HUES6 (cell line): ENCODE measurements at regions not wholly inside any gene's neighbourhood (a gene's known extent, or its start where the extent isn't known, plus 50 kb on each side); places are given as distances from the start of the nearest gene placed in this dataset.

Experiments used
- H3K27ac ChIP-seq: 2 replicates; pipeline ENCODE4 v1.7.0; 2013; ENCODE audit warnings: low read depth, mild to moderate bottlenecking, low read length, inconsistent platforms
- H3K27me3 ChIP-seq: 2 replicates; pipeline ENCODE4 v1.6.1; 2013; ENCODE audit warnings: low read length; ENCODE audit not compliant: control insufficient read depth, insufficient read depth
- H3K36me3 ChIP-seq: 2 replicates; pipeline ENCODE4 v1.6.1; 2013; ENCODE audit warnings: low read length; ENCODE audit not compliant: control insufficient read depth, insufficient read depth
- H3K4me1 ChIP-seq: 2 replicates; pipeline ENCODE4 v1.6.1; 2013; ENCODE audit warnings: low read length; ENCODE audit not compliant: control insufficient read depth, insufficient read depth
- H3K4me3 ChIP-seq: 2 replicates; pipeline ENCODE4 v1.5.1; 2013; ENCODE audit warnings: low read depth, low read length
- H3K9ac ChIP-seq: one replicate; pipeline ENCODE4 v1.6.1; 2013; ENCODE audit warnings: mild to moderate bottlenecking, low read length
- H3K9me3 ChIP-seq: 2 replicates; pipeline ENCODE4 v1.6.1; 2013; ENCODE audit warnings: low read depth, low read length; ENCODE audit not compliant: control insufficient read depth, insufficient read depth

DNA sequence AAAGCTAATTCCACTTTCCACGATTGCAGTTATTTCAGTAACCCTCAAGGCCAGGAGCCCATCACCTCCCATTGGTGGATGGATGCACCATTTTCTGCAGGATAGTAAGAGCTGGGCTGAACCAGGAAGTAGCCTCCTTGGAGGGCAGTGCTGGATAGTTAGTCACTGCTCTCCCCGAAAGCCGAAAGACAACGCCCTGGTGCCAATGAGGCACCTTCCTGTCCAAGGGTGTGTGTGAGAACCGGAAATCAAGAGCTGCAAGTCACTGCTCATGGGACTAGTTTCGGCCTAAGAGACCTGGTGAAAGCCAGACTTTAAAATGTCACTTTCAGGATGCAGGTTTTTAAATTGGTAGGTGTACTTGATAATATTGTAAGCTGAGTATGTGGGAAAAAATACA, 203.8 kb upstream of the HS3ST1 start:
- H3K27me3 ChIP-seq = no peaks in the 10 kb centered on the region
- H3K4me1 ChIP-seq = peaks cover 9% of the 10 kb centered on the region; the same call in 1 of the 2 replicates
- H3K27ac ChIP-seq = no peak overlapping the region
- no peaks in the 10 kb centered on the region; the same call in 1 of the 2 replicates for H3K9me3 ChIP-seq
- no peak overlapping the region for H3K9ac ChIP-seq
- no peak overlapping the region for H3K4me3 ChIP-seq
- no peaks in the 10 kb centered on the region for H3K36me3 ChIP-seq

DNA sequence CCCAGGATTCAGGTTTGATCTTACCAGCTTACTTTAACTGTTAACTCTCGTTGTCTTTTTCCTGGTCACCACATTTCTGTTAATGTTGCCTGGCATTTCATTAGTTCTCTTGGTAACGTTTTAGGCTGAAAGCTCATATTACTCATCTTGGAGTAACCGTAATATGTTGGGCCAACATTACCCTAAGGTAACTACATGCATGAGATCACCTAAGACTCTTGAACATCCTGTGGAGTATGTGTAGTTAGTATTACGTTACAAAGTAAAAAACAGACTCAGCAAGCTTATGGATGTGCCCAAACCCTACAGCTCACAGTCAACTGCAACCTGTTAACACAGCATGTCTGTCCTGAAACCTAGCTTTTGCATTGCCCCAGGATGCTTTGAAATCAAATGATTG, 203.3 kb upstream of the HS3ST1 start:
- Histone ChIP-seq H3K27ac (no peak overlapping the region), H3K9me3 (peaks cover 2% of the 10 kb centered on the region; the same call in 1 of the 2 replicates)

DNA sequence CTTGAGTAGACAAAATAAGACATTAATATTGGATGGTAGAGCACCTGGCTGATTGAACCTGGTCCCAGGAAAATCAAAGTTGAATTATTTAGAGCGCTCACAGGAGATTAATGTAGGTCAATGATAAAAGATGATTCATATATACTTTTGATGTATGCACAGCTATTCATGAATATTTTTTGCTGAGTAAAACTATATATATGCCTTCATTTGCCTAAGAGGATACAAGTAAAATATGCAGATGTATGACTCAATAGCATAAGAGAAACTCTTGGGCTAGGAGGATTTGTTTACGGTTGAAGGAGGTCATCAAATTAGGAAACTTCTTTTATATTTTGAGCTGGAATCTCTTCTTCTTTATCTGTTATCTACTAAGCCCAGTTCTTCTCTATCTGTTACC, 202.7 kb upstream of the HS3ST1 start:
- Histone ChIP-seq H3K4me1 (peaks cover 9% of the 10 kb centered on the region; the same call in 1 of the 2 replicates), H3K9ac (no peak overlapping the region), H3K27ac (no peak overlapping the region)

More for the DNA sequence above, 203.3 kb upstream of the HS3ST1 start:
- H3K27me3 ChIP-seq = no peaks in the 10 kb centered on the region
- no peak overlapping the region for H3K9ac ChIP-seq
- no peaks in the 10 kb centered on the region for H3K36me3 ChIP-seq
- H3K4me3 ChIP-seq = no peak overlapping the region
- H3K4me1 ChIP-seq = peaks cover 9% of the 10 kb centered on the region; the same call in 1 of the 2 replicates

DNA sequence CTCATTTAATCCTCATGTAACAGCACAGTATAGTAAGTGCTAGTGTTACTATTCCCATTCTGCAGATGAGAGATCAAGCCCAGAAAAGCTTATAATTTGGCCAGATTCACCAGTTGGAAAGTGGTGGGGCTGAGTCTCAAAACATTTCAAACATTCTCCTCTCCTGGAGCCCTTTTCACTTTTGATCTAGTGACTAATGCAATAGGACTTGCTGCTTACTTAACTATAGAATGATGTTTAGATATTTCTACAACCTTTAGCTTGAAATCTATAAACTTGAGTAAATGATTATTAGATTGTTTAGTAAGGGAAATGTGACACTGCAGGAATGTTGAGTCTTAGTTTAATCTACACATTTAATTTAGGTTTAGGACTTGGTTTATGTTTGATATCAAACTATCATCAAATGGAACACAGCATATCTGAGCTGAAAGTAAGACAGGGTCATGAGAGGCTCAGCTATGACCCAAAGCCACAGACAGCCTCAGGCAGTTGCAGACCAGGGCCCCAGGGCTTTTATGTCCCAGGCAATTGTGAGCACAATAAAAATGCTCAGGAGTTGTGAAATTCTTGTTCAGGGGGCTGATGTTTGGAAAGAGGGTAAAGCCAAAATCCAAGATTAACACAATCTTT, 199.5 kb upstream of the HS3ST1 start:
- no peaks in the 10 kb centered on the region for H3K36me3 ChIP-seq
- H3K27ac ChIP-seq = no peak overlapping the region
- no peak overlapping the region for H3K9ac ChIP-seq
- H3K9me3 ChIP-seq = peaks cover 4% of the 10 kb centered on the region; the same call in 1 of the 2 replicates
- no peaks in the 10 kb centered on the region for H3K27me3 ChIP-seq
- no peak overlapping the region for H3K4me3 ChIP-seq
- H3K4me1 ChIP-seq = peaks cover 3% of the 10 kb centered on the region; the same call in 1 of the 2 replicates

More for the DNA sequence above, 202.7 kb upstream of the HS3ST1 start:
- Histone ChIP-seq H3K4me3 (no peak overlapping the region), H3K9me3 (peaks cover 4% of the 10 kb centered on the region; the same call in 1 of the 2 replicates), H3K36me3 (no peaks in the 10 kb centered on the region), H3K27me3 (no peaks in the 10 kb centered on the region)

DNA sequence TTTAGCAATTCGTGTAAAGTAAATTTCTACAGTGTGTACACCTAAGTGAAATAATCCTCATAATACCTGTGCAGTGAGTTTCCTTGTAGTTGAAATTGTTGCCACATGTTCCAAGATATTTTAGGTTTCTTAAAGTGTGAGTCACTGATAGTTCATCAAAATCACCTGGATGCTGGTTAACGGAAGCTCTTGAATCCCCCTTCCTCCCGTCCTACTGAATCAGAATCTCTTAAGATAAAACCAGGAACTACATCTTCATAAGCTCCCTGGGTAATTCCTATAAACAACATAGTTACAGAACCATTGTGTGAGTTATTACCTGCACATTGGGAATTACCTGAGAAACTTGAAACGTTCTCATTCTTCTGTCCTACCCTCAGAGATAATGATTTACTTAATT, 197.4 kb upstream of the HS3ST1 start:
- Histone ChIP-seq H3K4me1 (peaks cover 3% of the 10 kb centered on the region; the same call in 1 of the 2 replicates), H3K9me3 (peaks cover 4% of the 10 kb centered on the region; the same call in 1 of the 2 replicates), H3K9ac (no peak overlapping the region), H3K36me3 (no peaks in the 10 kb centered on the region), H3K27ac (no peak overlapping the region), H3K4me3 (no peak overlapping the region), H3K27me3 (no peaks in the 10 kb centered on the region)

DNA sequence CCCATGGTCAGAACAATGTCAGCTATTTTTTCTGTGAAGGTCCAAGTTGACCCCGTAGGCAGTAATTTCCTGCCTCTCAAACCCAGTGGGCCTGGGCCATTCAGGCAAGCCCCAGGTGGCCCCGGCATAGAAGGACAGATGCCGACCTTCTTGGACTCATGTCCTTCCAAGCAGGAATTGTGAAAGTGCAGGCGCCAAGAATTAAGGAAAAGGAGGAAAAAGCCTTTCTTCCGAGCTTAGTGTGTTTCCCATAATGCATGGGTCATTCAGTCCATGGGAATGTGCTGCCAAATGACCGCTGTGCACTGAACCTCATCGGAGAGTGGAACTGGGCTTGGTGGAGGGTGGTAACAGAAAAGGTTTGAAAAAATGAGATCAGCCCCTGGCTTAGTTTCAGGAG, 196.5 kb upstream of the HS3ST1 start:
- H3K27me3 ChIP-seq = no peaks in the 10 kb centered on the region
- peaks cover 4% of the 10 kb centered on the region; the same call in 1 of the 2 replicates for H3K9me3 ChIP-seq
- peaks cover 3% of the 10 kb centered on the region; the same call in 1 of the 2 replicates for H3K4me1 ChIP-seq
- H3K9ac ChIP-seq = no peak overlapping the region
- H3K4me3 ChIP-seq = no peak overlapping the region
- H3K27ac ChIP-seq = no peak overlapping the region
- no peaks in the 10 kb centered on the region for H3K36me3 ChIP-seq

DNA sequence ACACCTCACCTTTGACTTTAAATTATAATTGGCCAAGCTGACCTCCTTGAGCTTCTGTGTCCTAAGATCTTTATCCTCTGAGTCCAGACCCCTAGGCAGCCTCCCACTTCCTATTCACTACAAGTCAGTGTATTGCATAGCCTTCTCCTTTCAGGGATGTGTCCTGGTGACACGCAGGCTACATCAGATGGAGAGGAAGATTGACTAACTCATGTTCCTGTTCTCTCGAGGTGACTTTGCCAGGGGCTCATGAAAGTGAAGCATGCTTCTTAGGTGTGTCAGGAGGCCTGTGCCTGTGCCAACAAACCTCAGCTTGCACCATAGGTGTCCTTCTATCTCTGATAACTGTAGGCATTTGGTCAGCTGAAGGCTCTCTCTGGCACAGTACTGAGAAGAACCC, 195.7 kb upstream of the HS3ST1 start:
- Histone ChIP-seq H3K4me1 (peaks cover 3% of the 10 kb centered on the region; the same call in 1 of the 2 replicates), H3K27me3 (no peaks in the 10 kb centered on the region), H3K9me3 (peaks cover 4% of the 10 kb centered on the region; the same call in 1 of the 2 replicates), H3K4me3 (no peak overlapping the region), H3K9ac (no peak overlapping the region), H3K27ac (no peak overlapping the region), H3K36me3 (no peaks in the 10 kb centered on the region)

DNA sequence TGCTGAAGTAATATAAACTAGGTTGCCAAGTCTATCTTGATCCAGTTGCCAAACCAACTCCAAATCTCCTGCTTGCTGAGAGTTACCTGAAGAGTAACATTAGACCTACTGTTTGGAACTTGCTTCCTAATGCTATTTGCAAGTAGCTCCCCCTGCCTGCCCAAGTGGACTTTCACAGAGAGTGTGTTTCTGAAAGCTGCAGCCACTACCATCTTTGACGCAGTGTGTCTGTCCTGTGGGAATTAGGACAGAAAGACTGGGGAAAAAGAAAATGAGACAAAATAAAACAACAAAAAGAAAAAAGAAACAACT, 195.0 kb upstream of the HS3ST1 start:
- Histone ChIP-seq H3K27ac (no peak overlapping the region), H3K27me3 (no peaks in the 10 kb centered on the region), H3K36me3 (no peaks in the 10 kb centered on the region), H3K9me3 (peaks cover 4% of the 10 kb centered on the region; the same call in 1 of the 2 replicates), H3K9ac (no peak overlapping the region), H3K4me1 (peaks cover 3% of the 10 kb centered on the region; the same call in 1 of the 2 replicates), H3K4me3 (no peak overlapping the region)

DNA sequence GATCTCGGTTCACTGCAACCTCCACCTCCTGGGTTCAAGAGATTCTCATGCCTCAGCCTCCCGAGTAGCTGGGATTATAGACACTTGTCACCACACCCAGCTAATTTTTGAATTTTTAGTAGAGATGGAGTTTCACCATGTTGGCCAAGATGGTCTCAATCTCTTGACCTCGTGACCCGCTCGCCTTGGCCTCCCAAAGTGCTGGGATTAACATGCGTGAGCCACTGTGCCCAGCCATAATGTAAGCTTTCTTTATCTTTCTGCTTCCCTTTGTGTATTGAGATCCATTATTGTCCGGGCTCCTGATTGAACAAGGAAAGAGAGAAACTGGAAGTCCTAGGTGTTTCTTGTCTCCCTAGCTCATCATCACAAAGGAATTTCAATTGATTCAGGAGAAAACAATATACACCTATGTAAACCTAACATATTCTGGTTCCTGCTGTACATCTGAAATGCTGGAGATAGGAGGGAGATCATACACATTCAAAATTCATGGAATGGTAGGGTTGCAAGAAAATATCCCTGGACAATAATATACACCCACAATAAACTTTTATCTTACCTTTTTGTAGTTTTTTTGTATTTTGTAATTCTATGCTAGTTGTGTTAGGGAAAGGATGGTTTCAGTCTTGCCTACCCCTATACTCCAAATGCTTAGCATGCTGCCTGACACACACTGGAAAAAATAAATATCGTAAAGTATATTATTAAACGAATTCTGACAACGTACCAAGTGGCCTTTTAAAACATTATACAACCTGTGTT, 194.4 kb upstream of the HS3ST1 start:
- Histone ChIP-seq H3K27ac (no peak overlapping the region), H3K9me3 (peaks cover 4% of the 10 kb centered on the region; the same call in 1 of the 2 replicates), H3K36me3 (no peaks in the 10 kb centered on the region), H3K4me1 (peaks cover 3% of the 10 kb centered on the region; the same call in 1 of the 2 replicates), H3K27me3 (no peaks in the 10 kb centered on the region), H3K9ac (no peak overlapping the region), H3K4me3 (no peak overlapping the region)

DNA sequence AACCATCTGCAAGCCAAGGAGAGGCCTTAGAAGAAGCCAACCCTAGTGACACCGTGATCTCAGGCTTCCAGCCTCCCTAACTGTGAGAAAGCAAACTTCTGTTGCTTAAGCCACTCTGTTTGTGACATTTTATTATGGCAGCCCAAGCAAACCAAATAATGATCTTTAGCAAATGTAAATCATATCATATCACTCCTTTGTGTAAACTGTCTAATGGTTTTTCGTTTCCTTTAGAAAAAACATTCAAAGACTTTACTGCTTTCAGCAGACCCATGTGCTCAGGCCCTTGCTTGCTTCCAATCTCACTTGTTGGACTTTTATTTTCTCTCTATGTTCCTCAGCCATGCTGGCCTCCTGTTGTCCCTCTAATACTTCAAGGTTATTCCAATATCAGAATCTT, 192.2 kb upstream of the HS3ST1 start:
- Histone ChIP-seq H3K27me3 (no peaks in the 10 kb centered on the region), H3K4me1 (peaks cover 3% of the 10 kb centered on the region; the same call in 1 of the 2 replicates), H3K4me3 (no peak overlapping the region), H3K36me3 (no peaks in the 10 kb centered on the region), H3K9ac (no peak overlapping the region), H3K9me3 (no peaks in the 10 kb centered on the region), H3K27ac (no peak overlapping the region)

DNA sequence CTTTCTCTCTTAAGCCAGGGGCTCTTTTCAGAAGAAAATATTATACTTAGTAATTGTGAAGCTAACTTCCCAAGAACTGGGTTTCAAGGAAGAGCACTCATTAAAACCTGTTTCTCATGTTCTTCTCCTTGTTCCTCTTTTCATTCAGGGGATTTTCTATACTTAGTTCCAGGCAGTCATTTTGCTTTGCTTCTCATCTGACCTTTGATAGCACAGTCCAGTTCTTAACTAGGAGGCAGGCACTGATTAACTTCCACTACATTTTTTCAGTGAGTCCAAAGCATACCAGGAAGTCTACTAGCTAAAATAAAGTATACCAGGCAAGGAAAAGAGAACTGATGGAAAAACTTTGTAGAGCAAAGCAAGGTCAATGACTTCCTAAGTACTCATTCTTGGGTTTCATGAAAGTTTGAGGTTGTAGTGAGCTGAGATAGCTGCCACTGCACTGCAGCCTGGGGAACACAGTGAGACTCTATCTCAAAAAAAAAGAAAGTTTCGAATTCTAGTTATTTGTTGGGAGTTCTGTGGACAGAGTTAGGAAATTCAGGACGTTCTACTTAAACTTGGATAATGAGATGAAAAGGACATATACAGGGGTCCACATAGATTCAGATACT, 190.1 kb upstream of the HS3ST1 start:
- Histone ChIP-seq H3K4me1 (peaks cover 3% of the 10 kb centered on the region; the same call in 1 of the 2 replicates), H3K9ac (no peak overlapping the region), H3K9me3 (no peaks in the 10 kb centered on the region), H3K4me3 (no peak overlapping the region), H3K36me3 (no peaks in the 10 kb centered on the region), H3K27ac (no peak overlapping the region), H3K27me3 (no peaks in the 10 kb centered on the region)
